Activated CD8-positive, alpha-beta memory T cell treated with anti-CD3 and anti-CD28 coated beads for 48 hours (primary cell): ENCODE measurements at regions not wholly inside any gene's neighbourhood (a gene's known extent, or its start where the extent isn't known, plus 50 kb on each side); places are given as distances from the start of the nearest gene placed in this dataset.
A peak's percentile ranks its signal among the peaks of the same experiment; 100 is the strongest.
"Not testable (repeated sequence)": the region's sequence is repeated elsewhere in the genome, so short reads cannot be mapped to it uniquely, and the experiment has no call there.

Experiments used
- DNase-seq, 3 experiments: peaks; one replicate each; pipeline ENCODE4 v3.0.0-alpha.2; 2020; ENCODE audit warnings: low read depth in 2 of 3, low spot score in 2 of 3

DNA sequence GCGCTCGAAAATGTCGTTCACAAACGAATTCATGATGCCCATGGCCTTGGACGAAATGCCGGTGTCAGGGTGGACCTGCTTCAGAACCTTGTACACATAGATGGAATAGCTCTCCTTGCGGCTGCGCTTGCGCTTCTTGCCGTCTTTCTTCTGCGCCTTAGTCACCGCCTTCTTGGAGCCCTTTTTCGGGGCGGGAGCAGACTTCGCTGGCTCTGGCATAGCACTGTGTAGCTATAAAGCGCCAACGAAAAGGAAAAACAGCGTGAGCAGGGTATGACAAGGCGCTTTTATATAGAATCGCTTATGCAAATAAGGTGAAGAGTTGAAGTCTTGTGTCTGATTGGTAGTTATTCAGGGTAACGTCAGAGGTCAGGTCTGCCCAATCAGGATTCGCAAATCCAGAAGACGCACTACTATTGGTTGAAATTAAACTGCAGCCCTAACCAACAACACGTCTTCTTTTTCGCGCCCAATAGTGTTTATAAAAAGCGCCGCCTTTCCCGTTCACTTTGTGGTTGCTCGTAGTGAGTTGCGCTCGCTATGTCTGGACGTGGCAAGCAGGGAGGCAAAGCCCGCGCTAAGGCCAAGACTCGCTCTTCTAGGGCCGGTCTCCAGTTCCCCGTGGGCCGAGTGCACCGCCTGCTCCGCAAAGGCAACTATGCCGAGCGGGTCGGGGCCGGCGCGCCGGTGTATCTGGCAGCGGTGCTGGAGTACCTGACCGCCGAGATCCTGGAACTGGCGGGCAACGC is 114.8 kb upstream of the PRSS16 start:
- DNase-seq = peak; percentile 62 to 85 (median 78)

DNA sequence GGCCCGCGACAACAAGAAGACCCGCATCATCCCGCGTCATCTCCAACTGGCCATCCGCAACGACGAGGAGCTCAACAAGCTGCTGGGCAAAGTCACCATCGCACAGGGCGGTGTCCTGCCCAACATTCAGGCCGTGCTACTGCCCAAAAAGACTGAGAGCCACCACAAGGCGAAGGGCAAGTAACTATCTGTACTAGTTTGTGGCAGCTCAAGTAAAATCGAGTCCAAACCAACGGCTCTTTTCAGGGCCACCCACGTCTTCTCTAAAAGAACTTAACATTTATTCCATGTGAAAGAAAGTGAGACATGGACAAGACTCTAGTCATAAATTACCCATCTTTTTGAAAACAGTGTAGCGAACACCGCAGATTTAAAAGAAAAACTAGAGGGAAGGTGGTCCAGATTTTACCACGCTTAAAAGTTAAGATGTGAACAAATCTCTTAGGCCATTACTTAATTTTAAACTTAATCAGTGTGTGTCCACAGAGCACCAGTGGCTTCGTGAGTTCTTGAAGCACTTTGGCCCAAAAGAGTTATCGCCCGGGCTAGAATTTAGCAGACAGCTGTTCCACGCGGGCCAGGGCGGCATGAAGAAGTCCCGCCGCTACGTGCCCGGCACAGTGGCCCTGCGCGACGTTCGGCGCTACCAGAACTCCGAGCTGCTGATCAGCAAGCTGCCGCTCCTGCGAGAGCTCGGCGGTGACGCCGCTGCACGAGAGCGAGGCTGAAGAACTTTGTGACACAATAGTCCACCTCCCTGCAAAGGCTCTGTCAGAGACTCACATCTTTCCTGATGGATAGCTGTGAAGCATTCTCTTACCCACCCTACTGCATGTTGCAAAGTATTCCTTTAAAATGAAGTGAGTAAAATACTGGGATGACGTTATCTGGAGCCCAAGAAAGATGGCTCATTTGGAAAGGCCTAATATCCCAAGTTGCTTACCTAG is 113.9 kb upstream of the PRSS16 start:
- DNase-seq = peak in 1 of 3 experiments; percentile 72

- DNase-seq = no peak
Observed at GRCh38 chr6:27135087-27135657, 112.3 kb upstream of the PRSS16 start.

GRCh38 chr6:27136077-27136644 is 111.3 kb upstream of the PRSS16 start:
- DNase-seq = no peak

DNA sequence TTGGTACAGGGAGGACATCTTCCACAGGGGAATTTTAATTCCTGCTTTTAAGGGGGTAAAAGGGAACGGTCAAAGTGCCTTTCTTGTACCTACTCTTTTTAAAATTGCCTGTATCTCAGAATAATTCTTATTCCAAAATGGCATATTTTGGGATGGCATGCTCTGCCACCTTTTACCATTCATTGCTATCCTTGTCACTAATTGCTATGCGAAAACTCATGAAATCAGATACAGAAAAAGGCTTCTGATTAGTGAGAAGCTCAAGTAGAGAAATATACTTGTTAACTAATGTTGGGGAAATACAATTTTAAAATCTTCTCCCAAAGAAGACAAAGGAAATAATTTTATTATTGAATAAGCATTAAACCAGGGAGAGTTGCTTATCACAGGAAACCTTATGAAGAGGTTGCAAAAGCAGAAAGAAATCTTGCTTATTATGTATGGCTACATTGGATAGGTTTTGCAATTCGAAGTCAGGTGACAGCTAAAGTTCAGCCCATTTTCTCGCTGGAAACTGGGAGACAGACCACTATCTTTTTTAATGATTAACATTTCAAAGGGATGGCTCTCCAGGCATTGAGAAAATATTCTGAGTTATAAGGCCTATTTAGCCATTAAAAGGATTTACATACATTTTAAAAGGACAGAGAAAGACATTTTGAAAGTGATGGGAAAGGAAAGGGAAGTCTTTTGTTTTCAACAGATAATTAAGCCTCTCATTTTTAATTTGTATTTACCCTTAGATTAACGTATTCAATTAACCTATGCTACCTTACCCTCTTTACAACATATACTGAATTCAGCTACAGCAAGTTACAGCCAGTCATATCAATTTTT is 110.3 kb upstream of the PRSS16 start:
- DNase-seq = no peak

- DNase-seq = no peak
Observed at GRCh38 chr6:27138406-27138805, 109.1 kb upstream of the PRSS16 start.

- peak in 2 of 3 experiments; percentile 59 to 66 for DNase-seq
Observed at GRCh38 chr6:27138837-27139755, 108.4 kb upstream of the PRSS16 start.

DNA sequence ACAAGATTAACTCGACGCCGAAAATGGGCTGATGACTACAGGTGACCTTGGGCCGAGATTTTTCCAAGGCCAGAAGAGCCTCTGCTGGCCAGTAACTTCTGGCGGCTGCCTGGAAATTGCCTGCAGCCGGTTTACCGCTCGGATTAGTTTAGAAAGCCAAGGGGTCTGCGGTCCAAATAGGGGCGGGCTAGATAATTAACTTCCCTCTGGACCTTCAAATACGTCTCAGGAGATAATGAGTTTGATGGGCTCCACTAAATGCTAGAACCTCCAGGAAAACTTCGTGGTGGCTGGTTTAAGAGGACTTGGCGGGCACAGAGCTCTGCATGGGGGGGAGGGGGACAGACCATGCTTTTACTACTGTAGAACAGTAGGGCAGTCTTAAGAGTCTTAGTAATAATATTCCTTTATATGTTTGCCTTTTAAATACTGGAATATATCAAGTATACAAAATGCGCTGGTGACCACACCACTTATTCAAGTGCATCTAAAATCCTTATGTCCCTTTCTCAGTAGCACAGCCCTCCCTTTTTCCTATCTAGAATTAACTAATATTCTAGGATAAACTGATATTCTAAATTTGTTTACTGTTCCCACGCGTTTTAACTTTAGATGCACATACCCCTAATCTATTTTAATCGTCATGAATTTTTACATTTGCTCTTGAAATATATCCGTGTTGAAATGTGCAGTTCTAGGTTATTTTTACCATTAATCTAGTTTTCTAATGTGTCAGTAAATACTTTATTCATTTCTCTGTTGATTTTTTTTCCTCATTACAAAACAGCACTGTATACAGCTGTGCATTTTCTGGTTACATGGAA is 107.5 kb upstream of the PRSS16 start:
- no peak for DNase-seq

DNA sequence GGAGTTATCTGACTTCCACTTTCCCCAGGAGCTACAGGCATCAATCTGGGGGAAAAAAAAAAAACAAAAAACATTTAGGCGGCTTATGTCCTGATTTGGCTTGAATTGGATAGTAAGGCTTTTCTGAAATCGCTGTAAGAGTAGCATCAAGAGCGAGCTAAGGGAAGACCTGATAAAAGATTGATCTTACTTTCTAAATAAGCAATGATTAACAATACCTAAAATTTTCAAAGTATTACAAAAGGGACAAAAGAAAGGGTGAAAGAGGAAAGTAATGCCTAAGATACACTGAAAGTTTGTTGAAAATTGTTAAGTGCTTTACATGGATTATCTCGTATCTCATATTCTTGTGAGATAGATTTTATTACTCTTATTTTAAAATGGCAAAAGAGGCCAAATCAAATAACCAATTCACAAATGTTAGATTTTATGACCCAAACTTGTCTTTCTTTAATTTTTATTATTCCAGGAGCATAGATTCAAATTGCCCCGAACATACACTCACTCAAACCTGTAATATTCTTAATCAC is 106.4 kb upstream of the PRSS16 start:
- DNase-seq = no peak

DNA sequence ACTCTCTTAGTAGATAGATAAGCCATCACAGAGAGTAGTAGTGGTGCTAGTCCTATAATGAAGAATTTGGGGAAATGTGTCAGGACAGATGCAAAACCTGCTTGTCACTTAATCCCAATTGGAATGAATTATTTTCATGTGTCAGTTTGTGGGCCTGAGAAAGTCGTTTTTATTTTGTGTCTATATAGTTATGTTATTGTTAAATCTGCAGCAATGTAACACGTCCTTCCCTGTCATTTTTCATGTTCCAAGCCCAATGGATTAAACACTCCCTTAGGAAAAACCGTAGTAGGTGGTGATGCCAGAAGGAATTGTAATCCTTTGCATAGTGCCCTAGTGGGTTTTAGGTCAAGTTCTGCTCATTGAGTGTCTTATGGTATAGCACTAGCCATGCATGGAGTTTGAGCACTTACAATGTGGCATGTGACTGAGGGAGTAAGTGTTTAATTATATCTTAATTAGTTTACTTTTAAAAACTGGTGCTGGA is 105.9 kb upstream of the PRSS16 start:
- DNase-seq = no peak

DNA sequence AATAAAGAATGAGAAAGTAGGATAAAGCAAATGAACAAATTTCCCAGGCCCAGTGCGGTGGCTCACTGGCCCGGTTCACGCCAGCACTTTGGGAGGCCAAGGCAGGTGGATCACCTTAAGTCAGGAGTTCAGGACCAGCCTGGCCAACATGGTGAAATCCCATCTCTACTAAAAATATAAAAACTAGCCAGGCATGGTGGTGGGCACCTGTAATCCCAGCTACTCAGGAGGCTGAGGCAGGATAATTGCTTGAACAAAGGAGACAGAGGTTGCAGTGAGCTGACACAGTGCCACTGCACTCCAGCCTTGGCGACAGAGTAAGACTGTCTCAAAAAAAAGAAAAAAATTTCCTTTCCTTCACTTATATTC is 104.5 kb upstream of the PRSS16 start:
- not testable (repeated sequence) for DNase-seq

DNA sequence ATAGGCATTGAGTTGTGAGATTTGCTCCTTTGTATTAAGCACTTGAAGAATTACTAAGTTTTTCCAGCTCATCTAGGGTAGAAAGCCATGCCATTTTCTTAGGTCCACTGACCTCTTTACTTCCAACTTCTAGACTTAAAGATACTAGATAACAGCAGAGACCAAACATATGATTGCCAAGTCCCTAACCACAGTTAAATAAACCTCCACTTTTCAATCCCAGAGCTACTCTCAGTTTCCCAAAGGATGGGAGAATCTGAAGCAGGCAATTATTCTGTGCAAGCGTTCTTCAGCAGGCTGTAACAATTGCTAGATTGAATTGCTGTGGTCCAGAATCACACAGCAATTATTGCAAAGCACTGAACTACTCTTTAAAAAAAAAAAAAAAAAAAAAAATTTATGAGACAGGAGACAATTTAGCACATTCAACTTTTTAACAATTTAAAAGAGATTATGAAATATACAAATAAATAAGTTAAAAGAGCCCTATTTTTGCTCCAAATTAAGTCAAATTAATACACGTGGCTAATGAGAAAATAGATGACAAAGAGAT is 104.0 kb upstream of the PRSS16 start:
- no peak for DNase-seq

DNA sequence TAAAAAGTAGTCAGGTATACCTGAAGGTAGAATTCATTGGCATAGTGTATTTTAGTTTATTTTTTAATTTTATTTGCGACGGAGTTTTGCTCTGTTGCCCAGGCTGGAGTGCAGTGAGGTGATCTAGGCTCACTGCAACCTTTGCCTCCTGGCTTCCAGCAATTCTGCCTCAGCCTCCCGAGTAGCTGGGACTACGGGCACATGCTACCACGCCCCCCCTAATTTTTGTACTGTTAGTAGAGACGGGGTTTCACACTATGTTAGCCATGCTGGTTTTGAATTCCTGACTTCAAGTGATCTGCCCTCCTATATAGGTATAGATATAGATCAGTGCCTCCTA is 102.8 kb upstream of the PRSS16 start:
- no peak for DNase-seq

- DNase-seq = peak in 2 of 3 experiments; percentile 40 to 62
Observed at GRCh38 chr6:27145731-27146455, 101.6 kb upstream of the PRSS16 start.

DNA sequence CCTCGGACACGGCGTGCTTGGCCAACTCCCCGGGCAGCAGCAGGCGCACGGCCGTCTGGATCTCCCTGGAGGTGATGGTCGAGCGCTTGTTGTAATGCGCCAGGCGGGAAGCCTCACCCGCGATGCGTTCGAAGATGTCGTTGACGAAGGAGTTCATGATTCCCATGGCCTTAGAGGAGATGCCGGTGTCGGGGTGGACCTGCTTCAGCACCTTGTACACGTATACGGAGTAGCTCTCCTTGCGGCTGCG is 101.1 kb upstream of the PRSS16 start:
- not testable (repeated sequence) for DNase-seq

DNA sequence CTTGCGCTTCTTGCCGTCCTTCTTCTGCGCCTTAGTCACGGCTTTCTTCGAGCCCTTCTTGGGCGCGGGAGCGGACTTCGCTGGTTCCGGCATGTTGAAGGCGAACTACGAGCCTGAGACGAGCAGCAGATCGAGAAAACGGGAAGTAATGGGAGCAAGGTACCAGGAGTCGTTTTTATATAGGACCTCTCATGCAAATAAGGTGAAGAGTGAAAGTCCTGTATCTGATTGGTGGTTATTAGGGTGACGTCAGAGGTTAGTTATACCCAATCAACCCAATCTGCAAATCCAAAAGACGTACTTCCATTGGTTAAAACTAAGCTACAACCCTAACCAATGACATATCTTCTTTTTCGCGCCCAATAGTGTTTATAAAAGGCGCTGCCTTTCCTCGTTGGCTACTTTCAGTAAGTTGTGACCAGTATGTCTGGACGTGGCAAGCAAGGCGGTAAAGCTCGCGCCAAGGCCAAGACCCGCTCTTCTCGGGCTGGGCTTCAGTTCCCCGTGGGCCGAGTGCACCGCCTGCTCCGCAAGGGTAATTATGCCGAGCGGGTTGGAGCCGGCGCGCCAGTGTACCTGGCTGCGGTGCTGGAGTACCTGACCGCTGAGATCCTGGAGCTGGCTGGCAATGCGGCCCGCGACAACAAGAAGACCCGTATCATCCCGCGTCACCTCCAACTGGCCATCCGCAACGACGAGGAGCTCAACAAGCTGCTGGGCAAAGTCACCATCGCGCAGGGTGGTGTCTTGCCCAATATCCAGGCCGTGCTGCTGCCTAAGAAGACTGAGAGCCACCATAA is 100.6 kb upstream of the PRSS16 start:
- DNase-seq = peak in 2 of 3 experiments; percentile 72 to 82

- DNase-seq = no peak
Observed at GRCh38 chr6:27148404-27148795, 99.1 kb upstream of the PRSS16 start.
